ENCODE measurements at regions not wholly inside any gene's neighbourhood (a gene's known extent, or its start where the extent isn't known, plus 50 kb on each side); places are given as distances from the start of the nearest gene placed in this dataset.

DNA sequence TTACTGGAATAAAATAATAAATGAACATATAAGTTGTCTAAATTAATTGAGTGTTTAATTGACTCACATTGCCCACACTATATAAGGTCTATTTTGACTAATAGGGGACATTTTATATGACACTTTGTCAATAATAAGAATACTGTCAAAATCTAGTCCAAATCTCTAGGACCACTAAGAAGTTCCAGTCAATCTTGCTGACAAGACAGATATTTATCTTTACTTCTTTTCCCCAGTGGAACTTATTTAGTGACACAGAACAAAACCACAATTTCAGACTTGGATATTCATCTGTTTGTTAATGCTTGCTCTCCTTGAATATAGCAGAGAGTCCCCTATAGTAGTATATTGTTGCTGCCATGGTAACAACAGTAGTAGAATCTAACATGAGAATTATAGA is 954.6 kb upstream of the MANEA start:
- POLR2A ChIA-PET: interaction anchor here (0.6 kb wide), 1 partner anchor 212 kb away, joined by 10 read pairs; no protein-coding TSS in a partner anchor
- BruUV-seq (replicated peaks): no TSS peak
- ATAC-seq (no peak), DNase-seq (ENCODE audit: low read depth, low spot score) (no peak)
- TF ChIP-seq, protein P1, sequence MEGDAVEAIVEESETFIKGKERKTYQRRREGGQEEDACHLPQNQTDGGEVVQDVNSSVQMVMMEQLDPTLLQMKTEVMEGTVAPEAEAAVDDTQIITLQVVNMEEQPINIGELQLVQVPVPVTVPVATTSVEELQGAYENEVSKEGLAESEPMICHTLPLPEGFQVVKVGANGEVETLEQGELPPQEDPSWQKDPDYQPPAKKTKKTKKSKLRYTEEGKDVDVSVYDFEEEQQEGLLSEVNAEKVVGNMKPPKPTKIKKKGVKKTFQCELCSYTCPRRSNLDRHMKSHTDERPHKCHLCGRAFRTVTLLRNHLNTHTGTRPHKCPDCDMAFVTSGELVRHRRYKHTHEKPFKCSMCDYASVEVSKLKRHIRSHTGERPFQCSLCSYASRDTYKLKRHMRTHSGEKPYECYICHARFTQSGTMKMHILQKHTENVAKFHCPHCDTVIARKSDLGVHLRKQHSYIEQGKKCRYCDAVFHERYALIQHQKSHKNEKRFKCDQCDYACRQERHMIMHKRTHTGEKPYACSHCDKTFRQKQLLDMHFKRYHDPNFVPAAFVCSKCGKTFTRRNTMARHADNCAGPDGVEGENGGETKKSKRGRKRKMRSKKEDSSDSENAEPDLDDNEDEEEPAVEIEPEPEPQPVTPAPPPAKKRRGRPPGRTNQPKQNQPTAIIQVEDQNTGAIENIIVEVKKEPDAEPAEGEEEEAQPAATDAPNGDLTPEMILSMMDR (IDR thresholded peaks at IDR 0.05): no peak
- TF ChIP-seq, protein P2, sequence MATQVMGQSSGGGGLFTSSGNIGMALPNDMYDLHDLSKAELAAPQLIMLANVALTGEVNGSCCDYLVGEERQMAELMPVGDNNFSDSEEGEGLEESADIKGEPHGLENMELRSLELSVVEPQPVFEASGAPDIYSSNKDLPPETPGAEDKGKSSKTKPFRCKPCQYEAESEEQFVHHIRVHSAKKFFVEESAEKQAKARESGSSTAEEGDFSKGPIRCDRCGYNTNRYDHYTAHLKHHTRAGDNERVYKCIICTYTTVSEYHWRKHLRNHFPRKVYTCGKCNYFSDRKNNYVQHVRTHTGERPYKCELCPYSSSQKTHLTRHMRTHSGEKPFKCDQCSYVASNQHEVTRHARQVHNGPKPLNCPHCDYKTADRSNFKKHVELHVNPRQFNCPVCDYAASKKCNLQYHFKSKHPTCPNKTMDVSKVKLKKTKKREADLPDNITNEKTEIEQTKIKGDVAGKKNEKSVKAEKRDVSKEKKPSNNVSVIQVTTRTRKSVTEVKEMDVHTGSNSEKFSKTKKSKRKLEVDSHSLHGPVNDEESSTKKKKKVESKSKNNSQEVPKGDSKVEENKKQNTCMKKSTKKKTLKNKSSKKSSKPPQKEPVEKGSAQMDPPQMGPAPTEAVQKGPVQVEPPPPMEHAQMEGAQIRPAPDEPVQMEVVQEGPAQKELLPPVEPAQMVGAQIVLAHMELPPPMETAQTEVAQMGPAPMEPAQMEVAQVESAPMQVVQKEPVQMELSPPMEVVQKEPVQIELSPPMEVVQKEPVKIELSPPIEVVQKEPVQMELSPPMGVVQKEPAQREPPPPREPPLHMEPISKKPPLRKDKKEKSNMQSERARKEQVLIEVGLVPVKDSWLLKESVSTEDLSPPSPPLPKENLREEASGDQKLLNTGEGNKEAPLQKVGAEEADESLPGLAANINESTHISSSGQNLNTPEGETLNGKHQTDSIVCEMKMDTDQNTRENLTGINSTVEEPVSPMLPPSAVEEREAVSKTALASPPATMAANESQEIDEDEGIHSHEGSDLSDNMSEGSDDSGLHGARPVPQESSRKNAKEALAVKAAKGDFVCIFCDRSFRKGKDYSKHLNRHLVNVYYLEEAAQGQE (IDR thresholded peaks at IDR 0.05; ENCODE audit: insufficient read depth in 1 of 2, low read depth in 2 of 2, low read length in 1 of 2): no peak
- TF ChIP-seq TCF7L2 (IDR thresholded peaks at IDR 0.05; ENCODE audit: low read depth, low read length): no peak
- TF ChIP-seq POLR2AphosphoS5 (IDR thresholded peaks at IDR 0.05; ENCODE audit: low read depth, low read length): no peak
- TF ChIP-seq SIN3A (IDR thresholded peaks at IDR 0.05; ENCODE audit: borderline replicate concordance, insufficient read depth, low read depth, low read length): no peak
- Histone ChIP-seq H3K36me3 (ENCODE audit: control insufficient read depth, insufficient read depth, low read length) (no peaks in the 10 kb centered on the region), H3K9me3 (ENCODE audit: control insufficient read depth, insufficient read depth, low read depth, low read length) (no peaks in the 10 kb centered on the region), H3K27me3 (ENCODE audit: control insufficient read depth, insufficient read depth, low read length) (no peaks in the 10 kb centered on the region), H3K4me1 (ENCODE audit: control insufficient read depth, insufficient read depth, low read length) (no peaks in the 10 kb centered on the region), H3K4me3 (ENCODE audit: low read depth in 2 of 2, low read length in 2 of 2) (no peak overlapping the region), H3K27ac (ENCODE audit: low read length) (no peak overlapping the region)
- intact Hi-C loops (cut with micrococcal nuclease; ENCODE audit: unreplicated experiment) (no loop called here), in situ Hi-C loops (cut with HindIII; ENCODE audit: low pct_unique_long_range_greater_than_20kb, low sequenced_read_pairs) (no loop called here)
- CTCF ChIA-PET: no interaction called here

DNA sequence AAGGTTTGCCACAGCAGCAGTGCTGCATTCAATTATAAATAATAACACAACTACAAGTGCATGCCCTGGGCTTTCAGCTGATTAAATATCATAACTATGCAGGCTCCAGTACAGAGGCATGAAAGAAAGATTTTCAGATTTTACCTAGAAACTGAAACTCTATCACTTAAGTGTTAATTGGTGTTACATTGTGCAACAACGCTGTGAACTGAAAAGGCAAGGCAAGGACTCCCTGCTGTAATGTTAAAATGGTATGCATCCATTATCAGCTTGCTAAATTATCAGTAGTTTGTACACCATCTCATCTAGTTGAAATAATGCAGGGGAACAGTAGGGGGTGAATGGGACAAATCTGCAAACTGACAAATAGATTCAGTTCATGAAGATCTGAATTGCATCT is 976.7 kb upstream of the MANEA start:
- in situ Hi-C loops (cut with HindIII; ENCODE audit: low pct_unique_long_range_greater_than_20kb, low sequenced_read_pairs): no loop called here
- no peaks in the 10 kb centered on the region for H3K27me3 ChIP-seq (ENCODE audit: control insufficient read depth, insufficient read depth, low read length)
- no TSS peak for BruUV-seq (replicated peaks)
- POLR2A ChIA-PET: no interaction called here
- TF ChIP-seq POLR2AphosphoS5 (IDR thresholded peaks at IDR 0.05; ENCODE audit: low read depth, low read length): no peak
- TF ChIP-seq, protein P1 (IDR thresholded peaks at IDR 0.05): no peak
- TF ChIP-seq, protein P2 (IDR thresholded peaks at IDR 0.05; ENCODE audit: insufficient read depth in 1 of 2, low read depth in 2 of 2, low read length in 1 of 2): no peak
- TF ChIP-seq TCF7L2 (IDR thresholded peaks at IDR 0.05; ENCODE audit: low read depth, low read length): no peak
- TF ChIP-seq SIN3A (IDR thresholded peaks at IDR 0.05; ENCODE audit: borderline replicate concordance, insufficient read depth, low read depth, low read length): no peak
- H3K4me1 ChIP-seq (ENCODE audit: control insufficient read depth, insufficient read depth, low read length): no peaks in the 10 kb centered on the region; the same call in 1 of the 2 replicates
- H3K36me3 ChIP-seq (ENCODE audit: control insufficient read depth, insufficient read depth, low read length): no peaks in the 10 kb centered on the region
- DNase-seq (ENCODE audit: low read depth, low spot score): no peak
- H3K4me3 ChIP-seq (ENCODE audit: low read depth in 2 of 2, low read length in 2 of 2): no peak overlapping the region
- no peak overlapping the region for H3K27ac ChIP-seq (ENCODE audit: low read length)
- ATAC-seq: no peak
- CTCF ChIA-PET: no interaction called here
- intact Hi-C loops (cut with micrococcal nuclease; ENCODE audit: unreplicated experiment): no loop called here
- no peaks in the 10 kb centered on the region for H3K9me3 ChIP-seq (ENCODE audit: control insufficient read depth, insufficient read depth, low read depth, low read length)
